Suprapubic skin (tissue), 4 donors: ENCODE measurements at regions not wholly inside any gene's neighbourhood (a gene's known extent, or its start where the extent isn't known, plus 50 kb on each side); places are given as distances from the start of the nearest gene placed in this dataset.

Experiments
- DNase-seq, 2 donors: peaks; one replicate each; pipeline ENCODE4 v3.0.0-alpha.2; 2019; ENCODE audit warnings: low spot score in 2 of 2
- H3K27ac ChIP-seq: fragments of 200-600 bp; sonication (generic); one replicate; pipeline ENCODE4 v1.5.1; 2019
- H3K27me3 ChIP-seq: fragments of 200-600 bp; sonication (generic); one replicate; pipeline ENCODE4 v1.5.1; 2019
- H3K36me3 ChIP-seq: fragments of 200-600 bp; sonication (generic); one replicate; pipeline ENCODE4 v1.5.1; 2019
- H3K4me1 ChIP-seq: fragments of 200-600 bp; sonication (generic); one replicate; pipeline ENCODE4 v1.5.1; 2019
- H3K4me3 ChIP-seq: fragments of 200-600 bp; sonication (generic); one replicate; pipeline ENCODE4 v1.5.1; 2019; ENCODE audit warnings: mild to moderate bottlenecking
- H3K9me3 ChIP-seq: fragments of 200-600 bp; sonication (generic); one replicate; pipeline ENCODE4 v1.5.1; 2019
- CTCF ChIP-seq, 2 donors: fragments of 200-600 bp in 1 of 2; fragments of 450-650 bp in 1 of 2; sonication (generic) in 1 of 2; IDR thresholded peaks; one replicate each; pipeline ENCODE4 v1.5.1; 2016 to 2019; ENCODE audit warnings: antibody characterized with exemption in 2 of 2, mild to moderate bottlenecking in 1 of 2, moderate library complexity in 1 of 2
- EP300 ChIP-seq: sonication (generic); formaldehyde crosslinking; IDR thresholded peaks from one replicate; pipeline ENCODE4 v1.6.1; 2017; ENCODE audit warnings: antibody characterized with exemption
- POLR2A ChIP-seq, 2 donors: fragments of 450-650 bp; IDR thresholded peaks; one replicate each; pipeline ENCODE4 v1.6.1; 2017; ENCODE audit warnings: antibody characterized with exemption in 2 of 2, mild to moderate bottlenecking in 2 of 2, moderate library complexity in 2 of 2
- POLR2AphosphoS5 ChIP-seq, 3 donors: sonication (generic); formaldehyde crosslinking; IDR thresholded peaks; one replicate each; pipeline ENCODE4 v1.6.1; 2017; ENCODE audit warnings: antibody characterized with exemption in 3 of 3
- WGBS: methylation state at CpG from one replicate; pipeline ENCODE4 v1.1.5; 2018; 5-methylcytosine and 5-hydroxymethylcytosine counted together

DNA sequence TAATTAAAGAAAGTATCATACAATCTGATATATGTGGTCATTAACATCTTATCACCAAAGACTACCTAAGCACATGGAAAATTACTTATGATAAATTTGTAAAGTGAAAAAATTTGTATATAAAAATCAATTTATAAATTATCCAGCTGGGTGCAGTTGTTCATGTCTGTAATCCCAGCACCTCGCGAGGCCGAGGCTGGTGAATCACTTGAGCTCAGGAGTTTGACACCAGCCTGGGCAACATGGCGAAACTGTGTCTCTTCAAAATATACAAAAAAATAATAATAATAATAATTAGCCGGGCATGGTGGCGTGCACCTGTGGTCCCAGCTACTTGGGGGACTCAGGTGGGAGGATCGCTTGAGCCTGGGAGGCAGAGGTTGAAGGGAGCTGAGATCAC lies 82.8 kb upstream of the SYT6 start:
- DNase-seq, result no peak
- Histone ChIP-seq H3K9me3 (no peaks in the 10 kb centered on the region), H3K27ac (no peak overlapping the region), H3K27me3 (no peaks in the 10 kb centered on the region), H3K4me1 (no peaks in the 10 kb centered on the region), H3K36me3 (no peaks in the 10 kb centered on the region), H3K4me3 (no peak overlapping the region)
- no peak for TF ChIP-seq POLR2AphosphoS5 (IDR thresholded peaks at IDR 0.05)
- no peak for TF ChIP-seq POLR2A (IDR thresholded peaks at IDR 0.05)
- TF ChIP-seq EP300, result no peak
- no peak for TF ChIP-seq CTCF (IDR thresholded peaks at IDR 0.05)
- 57% methylated on average over 7 of the region's 7 CpGs for WGBS

- H3K9me3 ChIP-seq, result no peaks in the 10 kb centered on the region
- no peak overlapping the region for H3K4me3 ChIP-seq
- H3K4me1 ChIP-seq, result no peaks in the 10 kb centered on the region
- H3K27me3 ChIP-seq, result no peaks in the 10 kb centered on the region
- H3K36me3 ChIP-seq, result no peaks in the 10 kb centered on the region
- 40% methylated on average over 4 of the region's 4 CpGs for WGBS
- DNase-seq, result no peak
- H3K27ac ChIP-seq, result no peak overlapping the region
- no peak for TF ChIP-seq POLR2AphosphoS5 (IDR thresholded peaks at IDR 0.05)
- no peak for TF ChIP-seq POLR2A (IDR thresholded peaks at IDR 0.05)
- no peak for TF ChIP-seq CTCF (IDR thresholded peaks at IDR 0.05)
- TF ChIP-seq EP300, result no peak
These were observed 82.3 kb upstream of the SYT6 start for GRCh38 chr1:114235960-114236359.

GRCh38 chr1:114235281-114235680 lies 81.6 kb upstream of the SYT6 start:
- no peak for DNase-seq
- no peaks in the 10 kb centered on the region for H3K4me1 ChIP-seq
- 74% methylated on average over 3 of the region's 3 CpGs for whole genome bisulfite sequencing
- no peaks in the 10 kb centered on the region for H3K9me3 ChIP-seq
- no peaks in the 10 kb centered on the region for H3K27me3 ChIP-seq
- no peaks in the 10 kb centered on the region for H3K36me3 ChIP-seq
- H3K4me3 ChIP-seq, result no peak overlapping the region
- H3K27ac ChIP-seq, result no peak overlapping the region
- no peak for TF ChIP-seq POLR2AphosphoS5 (IDR thresholded peaks at IDR 0.05)
- TF ChIP-seq EP300, result no peak
- TF ChIP-seq CTCF (IDR thresholded peaks at IDR 0.05), result no peak
- TF ChIP-seq POLR2A (IDR thresholded peaks at IDR 0.05), result no peak

- DNase-seq, result no peak
- no peak overlapping the region for H3K27ac ChIP-seq
- no peaks in the 10 kb centered on the region for H3K36me3 ChIP-seq
- H3K4me3 ChIP-seq, result no peak overlapping the region
- TF ChIP-seq POLR2AphosphoS5 (IDR thresholded peaks at IDR 0.05) (no peak), EP300 (no peak), POLR2A (IDR thresholded peaks at IDR 0.05) (no peak), CTCF (IDR thresholded peaks at IDR 0.05) (no peak)
- no peaks in the 10 kb centered on the region for H3K9me3 ChIP-seq
- no peaks in the 10 kb centered on the region for H3K27me3 ChIP-seq
- WGBS, result 69% methylated on average over 3 of the region's 3 CpGs
- no peaks in the 10 kb centered on the region for H3K4me1 ChIP-seq
These were observed 80.9 kb upstream of the SYT6 start for GRCh38 chr1:114234408-114235124.

- H3K9me3 ChIP-seq, result no peaks in the 10 kb centered on the region
- no peak overlapping the region for H3K4me3 ChIP-seq
- 74% methylated on average over 6 of the region's 6 CpGs for WGBS
- H3K36me3 ChIP-seq, result no peaks in the 10 kb centered on the region
- no peak for DNase-seq
- TF ChIP-seq CTCF (IDR thresholded peaks at IDR 0.05) (no peak), EP300 (no peak), POLR2AphosphoS5 (IDR thresholded peaks at IDR 0.05) (no peak), POLR2A (IDR thresholded peaks at IDR 0.05) (no peak)
- H3K27ac ChIP-seq, result no peak overlapping the region
- H3K4me1 ChIP-seq, result no peaks in the 10 kb centered on the region
- no peaks in the 10 kb centered on the region for H3K27me3 ChIP-seq
These were observed 79.0 kb upstream of the SYT6 start for GRCh38 chr1:114232691-114233090.
